ENCODE measurements at regions not wholly inside any gene's neighbourhood (a gene's known extent, or its start where the extent isn't known, plus 50 kb on each side); places are given as distances from the start of the nearest gene placed in this dataset.

- Histone ChIP-seq H4K20me1 (ENCODE audit: insufficient read depth) (no peaks in the 10 kb centered on the region), H3K4me3 (ENCODE audit: low read length) (no peak overlapping the region), H3K9ac (ENCODE audit: low read length) (no peak overlapping the region), H3F3A (ENCODE audit: insufficient read depth, low read length, poor library complexity, severe bottlenecking) (no peaks in the 10 kb centered on the region), H3K27ac (ENCODE audit: low read length) (no peak overlapping the region), H3K9me3 (ENCODE audit: low read length) (no peaks in the 10 kb centered on the region), H2AFZ (ENCODE audit: low read depth, low read length) (no peak overlapping the region), H3K9me2 (ENCODE audit: insufficient read depth, low read length) (no peaks in the 10 kb centered on the region), H3K4me2 (ENCODE audit: low read length) (no peak overlapping the region), H3K27me3 (ENCODE audit: insufficient read depth, low read depth, low read length) (no peaks in the 10 kb centered on the region), H3K36me3 (ENCODE audit: insufficient read depth, low read length) (no peaks in the 10 kb centered on the region), H3K79me2 (replicated peaks; ENCODE audit: insufficient read depth, low read length) (no peaks in the 10 kb centered on the region)
- TF ChIP-seq MXI1 (conservative IDR thresholded peaks at IDR 0.05; ENCODE audit: poor library complexity, severe bottlenecking), result no peak
- no peak for TF ChIP-seq POLR2AphosphoS5 (IDR thresholded peaks at IDR 0.05)
- no peak for TF ChIP-seq EP300 (conservative IDR thresholded peaks at IDR 0.05; ENCODE audit: poor library complexity, severe bottlenecking)
- TF ChIP-seq RAD21 (conservative IDR thresholded peaks at IDR 0.05), result no peak
Observed at GRCh38 chr2:215507136-215507535, 71.3 kb upstream of the FN1 start.

- H2AFZ ChIP-seq (ENCODE audit: low read depth, low read length), result no peak overlapping the region
- H3K9ac ChIP-seq (ENCODE audit: low read length), result no peak overlapping the region
- TF ChIP-seq EZH2 (IDR thresholded peaks at IDR 0.05; ENCODE audit: borderline replicate concordance, insufficient read depth, low read length, poor library complexity, severe bottlenecking), result no peak
- TF ChIP-seq CTCF (IDR thresholded peaks at IDR 0.05; ENCODE audit: poor library complexity, severe bottlenecking), result no peak
- TF ChIP-seq TAF1 (IDR thresholded peaks at IDR 0.05; ENCODE audit: low read depth), result no peak
- no peak for TF ChIP-seq MXI1 (conservative IDR thresholded peaks at IDR 0.05; ENCODE audit: poor library complexity, severe bottlenecking)
- no peak for TF ChIP-seq RAD21 (conservative IDR thresholded peaks at IDR 0.05)
- no peak for TF ChIP-seq SMC3 (conservative IDR thresholded peaks at IDR 0.05; ENCODE audit: poor library complexity)
- no peak for TF ChIP-seq POLR2AphosphoS5 (IDR thresholded peaks at IDR 0.05)
- no peak for TF ChIP-seq EP300 (conservative IDR thresholded peaks at IDR 0.05; ENCODE audit: poor library complexity, severe bottlenecking)
- no peak for TF ChIP-seq REST (IDR thresholded peaks at IDR 0.05; ENCODE audit: borderline replicate concordance)
Observed at GRCh38 chr2:215506604-215506990, 70.7 kb upstream of the FN1 start.

More at GRCh38 chr2:215506604-215506990, 70.7 kb upstream of the FN1 start:
- Histone ChIP-seq H3K27ac (ENCODE audit: low read length) (no peak overlapping the region), H3K9me3 (ENCODE audit: low read length) (no peaks in the 10 kb centered on the region), H3K4me2 (ENCODE audit: low read length) (no peak overlapping the region), H4K20me1 (ENCODE audit: insufficient read depth) (no peaks in the 10 kb centered on the region), H3F3A (ENCODE audit: insufficient read depth, low read length, poor library complexity, severe bottlenecking) (no peaks in the 10 kb centered on the region), H3K79me2 (replicated peaks; ENCODE audit: insufficient read depth, low read length) (no peaks in the 10 kb centered on the region), H3K27me3 (ENCODE audit: insufficient read depth, low read depth, low read length) (no peaks in the 10 kb centered on the region), H3K36me3 (ENCODE audit: insufficient read depth, low read length) (no peaks in the 10 kb centered on the region), H3K9me2 (ENCODE audit: insufficient read depth, low read length) (no peaks in the 10 kb centered on the region), H3K4me3 (ENCODE audit: low read length) (no peak overlapping the region)

All from neural cell (in vitro differentiated cells).